CD4-positive, alpha-beta T cell (primary cell): ENCODE measurements at regions not wholly inside any gene's neighbourhood (a gene's known extent, or its start where the extent isn't known, plus 50 kb on each side); places are given as distances from the start of the nearest gene placed in this dataset.

Experiments used
- ATAC-seq: fragments of 200-7000 bp; cut with Tn5 transposase; one replicate; pipeline ENCODE4 v1.10.0; 2022; ENCODE audit warnings: mild to moderate bottlenecking; ENCODE audit not compliant: poor library complexity
- CTCF ChIA-PET: fragments of 350-600 bp; sonication (Branson Sonifier 250); formaldehyde crosslinking; loops from one replicate; lab custom pipeline; 2021; ENCODE audit warnings: antibody characterized with exemption, inconsistent platforms; lab: Charles Lee
- POLR2A ChIA-PET: fragments of 350-600 bp; sonication (Branson Sonifier 250); formaldehyde crosslinking; loops from one replicate; lab custom pipeline; 2021; ENCODE audit warnings: antibody characterized with exemption, inconsistent platforms; lab: Charles Lee
- DNase-seq, 14 experiments: peaks; one replicate each; pipeline ENCODE4 v3.0.0-alpha.2; 2013 to 2020; ENCODE audit warnings: mixed read lengths in 2 of 14
- H3K27ac ChIP-seq, 2 donors: one replicate each; pipeline versions ENCODE4 v1.5.1 to v1.7.0; 2013; ENCODE audit warnings: low read length in 2 of 2, low read depth in 1 of 2, mild to moderate bottlenecking in 1 of 2
- H3K27me3 ChIP-seq, 2 experiments: 1 replicate in 1 of 2; 2 replicates in 1 of 2; pipeline versions ENCODE4 v1.6.1 to v1.7.0; 2013; ENCODE audit warnings: low read length in 2 of 2, control low read depth in 1 of 2, mild to moderate bottlenecking in 1 of 2, moderate library complexity in 1 of 2; ENCODE audit not compliant: insufficient read depth in 2 of 2, control insufficient read depth in 1 of 2
- H3K36me3 ChIP-seq: one replicate; pipeline ENCODE4 v1.6.1; 2013; ENCODE audit warnings: low read length, control low read depth; ENCODE audit not compliant: insufficient read depth
- H3K4me1 ChIP-seq: one replicate; pipeline ENCODE4 v1.6.1; 2013; ENCODE audit warnings: low read length, control low read depth; ENCODE audit not compliant: insufficient read depth
- H3K4me3 ChIP-seq: one replicate; pipeline ENCODE4 v1.5.1; 2013; ENCODE audit warnings: mild to moderate bottlenecking, low read length, moderate library complexity
- H3K9me3 ChIP-seq, 2 experiments: 1 replicate in 1 of 2; 2 replicates in 1 of 2; pipeline versions ENCODE4 v1.6.1 to v1.7.0; 2013; ENCODE audit warnings: low read length in 2 of 2, mild to moderate bottlenecking in 2 of 2, control low read depth in 1 of 2, moderate library complexity in 1 of 2; ENCODE audit not compliant: control insufficient read depth in 1 of 2, insufficient read depth in 1 of 2
- H3K27ac Mint-ChIP-seq: one replicate; pipeline ENCODE4 v1.8.0; 2020; ENCODE audit warnings: mixed read lengths
- H3K27me3 Mint-ChIP-seq: one replicate; pipeline ENCODE4 v1.8.0; 2021; ENCODE audit warnings: mixed read lengths
- H3K36me3 Mint-ChIP-seq: one replicate; pipeline ENCODE4 v1.8.0; 2021; ENCODE audit warnings: low read depth, mixed read lengths
- H3K4me1 Mint-ChIP-seq: one replicate; pipeline ENCODE4 v1.8.0; 2021; ENCODE audit warnings: low read depth, mixed read lengths
- H3K4me3 Mint-ChIP-seq: one replicate; pipeline ENCODE4 v1.8.0; 2020; ENCODE audit warnings: mild to moderate bottlenecking, mixed read lengths
- H3K9me3 Mint-ChIP-seq: one replicate; pipeline ENCODE4 v1.8.0; 2020; ENCODE audit warnings: mixed read lengths
- intact Hi-C, 2 experiments: fragments of 100-400 bp; cut with DNase I in 1 of 2; cut with micrococcal nuclease in 1 of 2; formaldehyde crosslinking; loops; one replicate each; pipeline versions ENCODE4 v1.15.1 to v1.9.0; 2023 to 2025; cut with DNase I, micrococcal nuclease
- TF ChIP-seq, protein P1 (sequence below): fragments of 200-600 bp; IDR thresholded peaks from one replicate; pipeline ENCODE4 v1.8.0; 2022; ENCODE audit warnings: antibody characterized with exemption, mild to moderate bottlenecking

GRCh38 chr13:99103536-99103935, 97.1 kb upstream of the UBAC2 start:
- H3K4me3 Mint-ChIP-seq, result no peak overlapping the region
- no peak overlapping the region for H3K4me3 ChIP-seq
- no peaks in the 10 kb centered on the region for H3K27me3 Mint-ChIP-seq
- no peaks in the 10 kb centered on the region for H3K4me1 ChIP-seq
- no peaks in the 10 kb centered on the region for H3K36me3 Mint-ChIP-seq
- no peaks in the 10 kb centered on the region for H3K27me3 ChIP-seq
- intact Hi-C loops, result loop anchor here in 1 of 2 experiments (5.0 kb wide), 1 partner anchor 54 kb away; no protein-coding TSS in a partner anchor
- H3K9me3 ChIP-seq, result peaks cover 0 to 3% of the 10 kb centered on the region in 2 experiments
- no peaks in the 10 kb centered on the region for H3K4me1 Mint-ChIP-seq
- POLR2A ChIA-PET, result no interaction called here
- DNase-seq, result no peak
- H3K27ac Mint-ChIP-seq, result no peak overlapping the region
- TF ChIP-seq, protein P1, sequence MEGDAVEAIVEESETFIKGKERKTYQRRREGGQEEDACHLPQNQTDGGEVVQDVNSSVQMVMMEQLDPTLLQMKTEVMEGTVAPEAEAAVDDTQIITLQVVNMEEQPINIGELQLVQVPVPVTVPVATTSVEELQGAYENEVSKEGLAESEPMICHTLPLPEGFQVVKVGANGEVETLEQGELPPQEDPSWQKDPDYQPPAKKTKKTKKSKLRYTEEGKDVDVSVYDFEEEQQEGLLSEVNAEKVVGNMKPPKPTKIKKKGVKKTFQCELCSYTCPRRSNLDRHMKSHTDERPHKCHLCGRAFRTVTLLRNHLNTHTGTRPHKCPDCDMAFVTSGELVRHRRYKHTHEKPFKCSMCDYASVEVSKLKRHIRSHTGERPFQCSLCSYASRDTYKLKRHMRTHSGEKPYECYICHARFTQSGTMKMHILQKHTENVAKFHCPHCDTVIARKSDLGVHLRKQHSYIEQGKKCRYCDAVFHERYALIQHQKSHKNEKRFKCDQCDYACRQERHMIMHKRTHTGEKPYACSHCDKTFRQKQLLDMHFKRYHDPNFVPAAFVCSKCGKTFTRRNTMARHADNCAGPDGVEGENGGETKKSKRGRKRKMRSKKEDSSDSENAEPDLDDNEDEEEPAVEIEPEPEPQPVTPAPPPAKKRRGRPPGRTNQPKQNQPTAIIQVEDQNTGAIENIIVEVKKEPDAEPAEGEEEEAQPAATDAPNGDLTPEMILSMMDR, result no peak
- no peak for ATAC-seq
- CTCF ChIA-PET, result no interaction called here
- no peaks in the 10 kb centered on the region for H3K36me3 ChIP-seq
- H3K27ac ChIP-seq, result no peak overlapping the region
- no peaks in the 10 kb centered on the region for H3K9me3 Mint-ChIP-seq

- Histone ChIP-seq H3K9me3 (peaks cover 0 to 3% of the 10 kb centered on the region in 2 experiments), H3K4me3 (no peak overlapping the region), H3K36me3 (no peaks in the 10 kb centered on the region), H3K27ac (no peak overlapping the region), H3K4me1 (no peaks in the 10 kb centered on the region), H3K27me3 (no peaks in the 10 kb centered on the region)
- H3K4me3 Mint-ChIP-seq, result no peak overlapping the region
- TF ChIP-seq, protein P1, result no peak
- no peak for DNase-seq
- ChIA-PET CTCF (no interaction called here), POLR2A (no interaction called here)
- H3K27ac Mint-ChIP-seq, result no peak overlapping the region
- H3K9me3 Mint-ChIP-seq, result no peaks in the 10 kb centered on the region
- ATAC-seq, result no peak
- H3K27me3 Mint-ChIP-seq, result no peaks in the 10 kb centered on the region
- H3K4me1 Mint-ChIP-seq, result no peaks in the 10 kb centered on the region
- intact Hi-C loops, result loop anchor here in 1 of 2 experiments (5.0 kb wide), 1 partner anchor 53 kb away; no protein-coding TSS in a partner anchor
- no peaks in the 10 kb centered on the region for H3K36me3 Mint-ChIP-seq
Measured at GRCh38 chr13:99104396-99104795, 96.3 kb upstream of the UBAC2 start.

DNA sequence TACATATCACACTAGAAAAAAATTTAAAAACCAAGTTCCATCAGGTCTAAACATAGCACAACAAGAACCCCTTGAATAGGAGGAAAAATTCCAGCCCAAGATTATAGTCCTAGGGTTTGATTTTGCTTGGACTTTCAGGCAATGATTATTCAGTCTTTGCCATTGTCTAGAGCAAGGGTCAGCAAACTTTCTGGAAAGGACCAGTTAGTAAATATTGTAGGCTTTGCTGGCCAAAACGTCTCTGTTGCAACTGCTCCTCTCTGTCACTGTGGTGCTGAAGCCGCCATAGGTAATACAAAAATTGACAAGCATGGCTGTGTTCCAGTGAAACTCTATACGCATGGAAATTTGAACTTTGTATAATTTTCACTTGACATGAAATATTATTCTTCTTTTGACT, 95.5 kb upstream of the UBAC2 start:
- Mint-ChIP-seq H3K36me3 (no peaks in the 10 kb centered on the region), H3K27ac (no peak overlapping the region), H3K27me3 (no peaks in the 10 kb centered on the region), H3K4me3 (no peak overlapping the region), H3K9me3 (no peaks in the 10 kb centered on the region), H3K4me1 (no peaks in the 10 kb centered on the region)
- CTCF ChIA-PET, result no interaction called here
- Histone ChIP-seq H3K9me3 (peaks cover 0 to 3% of the 10 kb centered on the region in 2 experiments), H3K4me1 (no peaks in the 10 kb centered on the region), H3K27me3 (no peaks in the 10 kb centered on the region), H3K36me3 (no peaks in the 10 kb centered on the region), H3K4me3 (no peak overlapping the region), H3K27ac (no peak overlapping the region)
- ATAC-seq (no peak), DNase-seq (no peak)
- intact Hi-C loops, result no loop called here
- TF ChIP-seq, protein P1, result no peak
- POLR2A ChIA-PET, result no interaction called here
